AG09309 (cell line): ENCODE measurements at regions not wholly inside any gene's neighbourhood (a gene's known extent, or its start where the extent isn't known, plus 50 kb on each side); places are given as distances from the start of the nearest gene placed in this dataset.

Source experiments
- DNase-seq: peaks from one replicate; pipeline ENCODE4 v3.0.0-alpha.2; 2010; ENCODE audit warnings: low read depth
- H3K4me3 ChIP-seq: 2 replicates; pipeline ENCODE4 v1.5.1; 2011; ENCODE audit warnings: mild to moderate bottlenecking, low read depth, low read length, moderate library complexity; ENCODE audit not compliant: control insufficient read depth
- TF ChIP-seq, protein P1 (sequence below): IDR thresholded peaks from 2 replicates; pipeline ENCODE4 v1.5.1; 2011; ENCODE audit warnings: mild to moderate bottlenecking, low read depth, low read length, inconsistent platforms; ENCODE audit not compliant: insufficient read depth, control insufficient read depth; ENCODE audit errors: missing control alignments

DNA sequence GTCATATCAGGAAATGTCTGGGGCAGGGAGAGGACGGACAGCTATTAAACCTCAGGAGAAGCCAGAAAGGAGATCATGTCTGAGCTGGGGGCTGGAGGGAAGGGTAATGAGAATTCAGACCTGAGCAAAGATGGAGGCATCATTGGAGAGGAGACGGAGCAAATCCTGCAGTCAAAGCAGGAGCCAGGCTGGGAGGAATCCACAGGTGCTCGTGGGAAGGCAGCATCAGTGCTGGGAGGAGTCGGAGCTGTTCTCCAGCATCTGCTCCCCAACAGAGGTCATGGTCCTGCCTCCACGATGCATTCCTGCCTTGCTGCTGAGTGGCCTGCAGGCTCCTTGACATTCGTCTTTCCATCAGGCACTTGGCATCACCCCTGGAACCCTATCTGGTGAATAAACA lies 148.3 kb upstream of the RAB4A start:
- TF ChIP-seq, protein P1, sequence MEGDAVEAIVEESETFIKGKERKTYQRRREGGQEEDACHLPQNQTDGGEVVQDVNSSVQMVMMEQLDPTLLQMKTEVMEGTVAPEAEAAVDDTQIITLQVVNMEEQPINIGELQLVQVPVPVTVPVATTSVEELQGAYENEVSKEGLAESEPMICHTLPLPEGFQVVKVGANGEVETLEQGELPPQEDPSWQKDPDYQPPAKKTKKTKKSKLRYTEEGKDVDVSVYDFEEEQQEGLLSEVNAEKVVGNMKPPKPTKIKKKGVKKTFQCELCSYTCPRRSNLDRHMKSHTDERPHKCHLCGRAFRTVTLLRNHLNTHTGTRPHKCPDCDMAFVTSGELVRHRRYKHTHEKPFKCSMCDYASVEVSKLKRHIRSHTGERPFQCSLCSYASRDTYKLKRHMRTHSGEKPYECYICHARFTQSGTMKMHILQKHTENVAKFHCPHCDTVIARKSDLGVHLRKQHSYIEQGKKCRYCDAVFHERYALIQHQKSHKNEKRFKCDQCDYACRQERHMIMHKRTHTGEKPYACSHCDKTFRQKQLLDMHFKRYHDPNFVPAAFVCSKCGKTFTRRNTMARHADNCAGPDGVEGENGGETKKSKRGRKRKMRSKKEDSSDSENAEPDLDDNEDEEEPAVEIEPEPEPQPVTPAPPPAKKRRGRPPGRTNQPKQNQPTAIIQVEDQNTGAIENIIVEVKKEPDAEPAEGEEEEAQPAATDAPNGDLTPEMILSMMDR = no peak
- H3K4me3 ChIP-seq = no peak overlapping the region
- no peak for DNase-seq

- no peak overlapping the region for H3K4me3 ChIP-seq
- TF ChIP-seq, protein P1 = no peak
- DNase-seq = no peak
These were observed 146.8 kb upstream of the RAB4A start for GRCh38 chr1:229124116-229124515.

DNA sequence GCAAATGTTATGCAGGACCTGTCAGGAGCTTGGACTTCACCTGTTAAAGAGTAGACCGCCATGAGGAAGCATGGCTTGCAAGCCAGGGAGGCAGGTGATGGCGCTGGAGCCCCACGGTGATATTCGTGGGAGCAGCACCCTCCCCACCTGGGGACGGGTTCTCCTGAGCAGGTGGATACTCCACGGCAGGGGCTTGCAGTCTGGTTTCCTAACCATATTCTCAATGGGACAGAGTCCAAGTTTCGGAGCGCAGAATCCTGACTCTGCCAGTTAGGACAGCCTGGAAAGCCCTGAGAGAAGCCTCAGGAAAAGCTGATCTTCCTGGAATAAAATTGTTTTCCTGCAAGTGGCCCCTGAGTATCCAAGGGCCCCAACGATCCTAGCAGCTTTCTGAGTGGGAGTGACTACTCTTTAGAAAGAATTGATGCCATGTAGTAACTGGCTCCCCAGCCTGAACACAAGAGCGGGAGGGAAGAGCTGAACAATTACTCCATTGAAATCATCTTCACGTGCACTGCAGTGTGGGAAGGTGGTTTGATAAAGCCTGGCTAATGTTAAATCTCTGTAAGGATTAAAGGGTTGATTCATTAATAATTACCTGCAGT lies 146.3 kb upstream of the RAB4A start:
- TF ChIP-seq, protein P1 = no peak
- no peak overlapping the region for H3K4me3 ChIP-seq
- DNase-seq = no peak

- DNase-seq = no peak
- H3K4me3 ChIP-seq = no peak overlapping the region
- TF ChIP-seq, protein P1 = no peak
These were observed 143.6 kb upstream of the RAB4A start for GRCh38 chr1:229127301-229127700.

DNA sequence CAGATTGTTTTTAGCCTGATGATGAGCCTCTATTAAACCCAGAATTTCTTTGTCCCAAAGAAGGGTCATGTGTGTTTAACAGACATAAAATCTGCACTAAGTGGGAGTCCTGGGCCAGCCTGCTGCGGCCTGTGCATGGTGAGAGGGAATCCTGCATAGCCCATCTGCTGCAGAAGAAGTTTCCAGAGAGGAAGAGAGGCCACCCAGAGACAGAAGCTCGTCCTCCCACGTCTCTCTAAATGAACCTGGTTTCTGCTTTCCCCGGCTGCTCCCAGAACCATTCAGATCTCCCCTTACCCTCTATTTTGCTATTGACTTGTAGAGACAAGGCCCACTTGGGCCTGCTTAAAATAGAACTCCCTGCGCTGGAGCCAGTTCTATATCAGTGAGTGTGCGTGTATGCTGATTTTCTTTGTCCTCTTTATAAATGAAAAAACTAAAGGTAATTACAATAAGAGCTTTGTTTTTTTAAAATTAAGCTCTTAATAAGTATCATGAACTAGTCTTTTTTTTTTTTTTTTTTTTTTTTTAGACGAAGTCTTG lies 142.8 kb upstream of the RAB4A start:
- TF ChIP-seq, protein P1 = no peak

DNA sequence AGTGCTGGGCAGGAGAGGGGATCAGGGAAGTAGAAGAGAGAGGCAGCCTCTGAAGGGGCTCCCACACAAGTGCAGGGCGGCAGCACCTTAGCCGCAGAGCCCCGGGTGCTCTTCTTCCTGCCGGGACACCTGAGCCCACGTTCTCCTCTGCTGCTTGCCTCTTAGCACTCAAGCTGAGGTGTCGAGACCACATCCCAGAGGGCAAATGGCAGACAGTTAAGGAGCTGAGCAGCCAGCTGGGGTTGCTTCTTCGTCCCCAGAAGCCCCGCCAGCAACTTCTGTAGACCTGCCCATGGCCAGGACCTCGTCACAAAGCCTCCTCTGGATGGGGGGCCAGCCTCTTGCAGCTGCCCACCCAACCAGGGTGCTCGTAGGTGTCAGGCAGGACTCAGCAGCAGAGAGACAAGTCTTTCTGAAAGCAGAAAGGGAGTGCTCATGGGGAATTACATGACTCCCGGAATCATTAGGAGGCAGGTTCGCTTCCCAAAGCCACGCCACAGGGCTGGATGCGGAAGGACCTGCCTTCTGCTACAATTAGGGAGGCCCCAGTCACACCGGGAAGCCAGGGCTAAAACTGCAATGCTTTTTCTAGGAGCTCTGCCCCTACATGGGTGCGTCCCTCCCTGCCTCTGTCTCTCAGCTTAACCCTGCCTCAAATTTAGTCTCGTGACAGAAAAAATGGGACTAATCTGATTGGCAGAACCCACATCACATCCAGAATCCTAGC lies 141.4 kb upstream of the RAB4A start:
- no peak for DNase-seq
- H3K4me3 ChIP-seq = no peak overlapping the region
- TF ChIP-seq, protein P1 = no peak

More for the DNA sequence above, 142.8 kb upstream of the RAB4A start:
- no peak overlapping the region for H3K4me3 ChIP-seq
- DNase-seq = no peak
